Tibial nerve (tissue), 4 donors: ENCODE measurements at regions not wholly inside any gene's neighbourhood (a gene's known extent, or its start where the extent isn't known, plus 50 kb on each side); places are given as distances from the start of the nearest gene placed in this dataset.

Experiments used
- DNase-seq, 2 donors: peaks; one replicate each; pipeline ENCODE4 v3.0.0-alpha.2; 2019; ENCODE audit warnings: low spot score in 2 of 2
- H3K27ac ChIP-seq, 4 donors: fragments of 200-600 bp; sonication (generic) in 3 of 4; one replicate each; pipeline ENCODE4 v1.5.1; 2017 to 2019; ENCODE audit warnings: mild to moderate bottlenecking in 1 of 4
- H3K27me3 ChIP-seq, 2 donors: fragments of 200-600 bp; sonication (generic) in 1 of 2; one replicate each; pipeline versions ENCODE4 v1.5.1 to v1.6.0; 2017 to 2019
- H3K36me3 ChIP-seq, 3 donors: fragments of 200-600 bp; sonication (generic); one replicate each; pipeline ENCODE4 v1.5.1; 2018 to 2019
- H3K4me1 ChIP-seq, 4 donors: fragments of 200-600 bp; sonication (generic) in 3 of 4; one replicate each; pipeline ENCODE4 v1.5.1; 2017 to 2019
- H3K4me3 ChIP-seq, 4 donors: fragments of 200-600 bp; sonication (generic) in 3 of 4; one replicate each; pipeline ENCODE4 v1.5.1; 2017 to 2019; ENCODE audit warnings: mild to moderate bottlenecking in 1 of 4, moderate library complexity in 1 of 4
- H3K9me3 ChIP-seq, 4 donors: fragments of 200-600 bp; sonication (generic) in 3 of 4; one replicate each; pipeline ENCODE4 v1.5.1; 2017 to 2019
- CTCF ChIP-seq, 5 experiments: fragments of 200-600 bp in 3 of 5; fragments of 450-650 bp in 2 of 5; sonication (generic) in 3 of 5; IDR thresholded peaks; one replicate each; pipeline ENCODE4 v1.5.1; 2016 to 2019; ENCODE audit warnings: antibody characterized with exemption in 5 of 5, mild to moderate bottlenecking in 3 of 5, moderate library complexity in 2 of 5
- EP300 ChIP-seq, 2 donors: sonication (generic); formaldehyde crosslinking; IDR thresholded peaks; one replicate each; pipeline ENCODE4 v1.6.1; 2017; ENCODE audit warnings: antibody characterized with exemption in 2 of 2, mild to moderate bottlenecking in 1 of 2
- POLR2A ChIP-seq, 2 donors: fragments of 450-650 bp; IDR thresholded peaks; one replicate each; pipeline ENCODE4 v1.6.1; 2017; ENCODE audit warnings: antibody characterized with exemption in 2 of 2, mild to moderate bottlenecking in 2 of 2, moderate library complexity in 2 of 2
- WGBS, 2 donors: methylation state at CpG; one replicate each; pipeline ENCODE4 v1.1.5; 2018; 5-methylcytosine and 5-hydroxymethylcytosine counted together

DNA sequence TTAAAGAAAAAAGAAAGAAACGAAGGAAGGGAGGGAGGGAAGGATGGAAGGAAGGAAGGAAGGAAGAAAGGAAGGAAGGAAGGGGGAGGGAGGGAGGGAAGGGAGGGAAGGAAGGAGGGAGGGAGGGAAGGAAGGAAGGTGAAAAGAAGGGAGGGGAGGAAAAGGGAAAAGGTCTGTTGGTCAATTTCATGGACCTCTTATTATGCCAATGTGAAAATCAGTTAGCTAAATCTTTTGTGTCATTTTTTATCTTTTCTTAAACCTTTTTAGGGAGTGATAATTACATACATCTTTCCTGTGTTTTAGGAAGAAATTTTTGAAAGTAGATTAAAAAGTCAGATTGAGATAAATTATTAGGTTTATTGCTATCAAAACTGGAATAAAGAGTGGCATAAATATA lies 670.2 kb upstream of the CITED2 start:
- no peaks in the 10 kb centered on the region for H3K36me3 ChIP-seq
- peaks cover 0 to 5% (median 0%) of the 10 kb centered on the region in 4 donors for H3K4me1 ChIP-seq
- H3K27me3 ChIP-seq: no peaks in the 10 kb centered on the region
- H3K4me3 ChIP-seq: no peak overlapping the region
- no peak overlapping the region for H3K27ac ChIP-seq
- TF ChIP-seq CTCF (IDR thresholded peaks at IDR 0.05) (no peak), POLR2A (IDR thresholded peaks at IDR 0.05) (no peak), EP300 (IDR thresholded peaks at IDR 0.05) (no peak)
- 86 to 96% methylated on average over 1 of the region's 1 CpG for WGBS, 2 donors
- DNase-seq: no peak
- no peaks in the 10 kb centered on the region for H3K9me3 ChIP-seq

DNA sequence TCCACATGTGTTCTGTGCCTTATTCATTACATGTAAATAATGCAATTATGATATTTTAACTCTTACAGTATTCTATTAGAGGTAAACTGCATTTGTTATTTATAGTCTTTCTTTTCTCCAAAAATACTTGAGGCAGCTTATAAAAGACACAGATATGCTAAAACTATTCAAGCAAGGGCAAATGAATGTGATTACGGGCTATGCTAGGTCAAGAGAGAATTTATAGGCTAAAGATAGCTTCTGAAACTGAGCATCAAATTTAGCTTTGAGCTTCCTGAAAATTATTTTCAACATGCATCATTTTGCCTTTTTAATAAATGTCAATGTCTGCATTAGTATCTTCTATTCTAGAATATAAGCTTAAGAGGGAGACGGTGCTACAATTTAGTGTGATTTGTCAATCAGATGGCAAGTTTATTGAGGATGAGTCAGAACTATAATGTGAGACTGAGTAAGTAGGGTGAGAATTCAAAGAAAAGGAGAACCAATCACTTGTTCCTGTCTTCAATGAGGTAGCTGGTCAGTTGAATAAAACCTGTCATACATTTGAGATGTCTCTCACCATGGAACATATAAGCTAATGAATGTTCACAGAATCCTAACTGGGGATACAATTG lies 669.4 kb upstream of the CITED2 start:
- no peak for TF ChIP-seq POLR2A (IDR thresholded peaks at IDR 0.05)
- no peak for TF ChIP-seq EP300 (IDR thresholded peaks at IDR 0.05)
- no peak for TF ChIP-seq CTCF (IDR thresholded peaks at IDR 0.05)
- Histone ChIP-seq H3K27ac (no peak overlapping the region), H3K27me3 (no peaks in the 10 kb centered on the region), H3K4me3 (no peak overlapping the region), H3K4me1 (peaks cover 0 to 6% (median 0%) of the 10 kb centered on the region in 4 donors), H3K36me3 (no peaks in the 10 kb centered on the region), H3K9me3 (no peaks in the 10 kb centered on the region)
- DNase-seq: no peak
- 84 to 90% methylated on average over 2 of the region's 2 CpGs for WGBS, 2 donors

DNA sequence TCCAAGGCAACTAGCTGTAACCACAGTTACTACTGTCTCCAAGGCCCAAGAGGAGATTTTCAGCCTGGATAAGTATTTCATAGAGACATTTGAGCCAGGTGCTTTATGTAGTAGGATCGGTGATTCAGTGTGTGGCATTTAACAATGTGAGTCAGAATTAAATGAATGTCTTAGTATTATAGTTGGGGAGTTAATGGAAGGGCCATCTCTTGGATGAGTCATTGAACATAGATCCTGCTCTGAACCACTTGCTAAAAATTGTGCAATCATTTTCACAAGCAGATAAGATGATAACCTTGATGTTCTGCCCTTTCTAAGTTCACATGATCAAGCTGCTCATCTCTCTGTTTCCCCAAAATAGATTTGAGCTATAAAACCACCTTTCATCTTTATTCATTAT lies 668.9 kb upstream of the CITED2 start:
- Histone ChIP-seq H3K36me3 (no peaks in the 10 kb centered on the region), H3K27ac (no peak overlapping the region), H3K4me3 (no peak overlapping the region), H3K9me3 (no peaks in the 10 kb centered on the region), H3K27me3 (no peaks in the 10 kb centered on the region), H3K4me1 (peaks cover 0 to 6% (median 0%) of the 10 kb centered on the region in 4 donors)
- DNase-seq: no peak
- TF ChIP-seq EP300 (IDR thresholded peaks at IDR 0.05): no peak
- TF ChIP-seq CTCF (IDR thresholded peaks at IDR 0.05): no peak
- TF ChIP-seq POLR2A (IDR thresholded peaks at IDR 0.05): no peak
- 58 to 62% methylated on average over 1 of the region's 1 CpG for WGBS, 2 donors

DNA sequence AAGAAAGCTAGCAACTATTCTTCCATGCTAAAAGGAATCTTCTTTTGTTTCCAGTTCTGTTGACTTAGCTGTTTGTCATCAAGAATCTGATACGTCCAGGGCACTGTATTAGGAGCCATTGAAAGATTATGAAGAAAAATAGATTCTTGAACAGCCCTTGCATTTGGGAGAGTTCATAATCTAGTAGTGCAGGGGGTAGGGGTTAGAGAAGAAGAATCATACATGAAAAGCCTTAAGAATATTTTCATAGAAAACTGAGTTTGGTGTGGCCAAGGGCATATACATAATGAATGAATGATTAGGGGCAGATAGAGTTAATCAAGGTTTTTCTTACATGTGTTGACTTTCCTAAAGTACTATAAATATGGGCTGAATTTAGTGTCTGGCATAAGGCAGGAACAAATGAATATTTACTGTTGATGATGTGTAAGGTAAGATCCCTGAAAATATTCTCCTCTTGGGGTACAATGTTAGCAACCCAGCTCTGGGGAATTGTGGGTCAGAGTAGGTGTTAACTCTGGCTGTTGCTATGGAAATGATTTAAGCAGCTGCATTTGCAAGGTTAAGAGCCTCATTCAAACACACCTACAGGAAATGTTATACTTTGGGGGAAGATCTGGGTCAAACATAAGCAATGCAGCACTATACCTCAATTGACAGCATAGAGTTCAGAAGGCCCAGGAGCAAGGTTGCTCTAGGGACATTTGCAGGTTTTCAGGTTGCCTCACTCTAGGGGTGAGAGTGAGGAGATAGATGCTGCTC lies 667.3 kb upstream of the CITED2 start:
- peaks cover 0 to 6% (median 0%) of the 10 kb centered on the region in 4 donors for H3K4me1 ChIP-seq
- no peak for TF ChIP-seq POLR2A (IDR thresholded peaks at IDR 0.05)
- no peak for TF ChIP-seq EP300 (IDR thresholded peaks at IDR 0.05)
- no peak for TF ChIP-seq CTCF (IDR thresholded peaks at IDR 0.05)
- no peak overlapping the region for H3K4me3 ChIP-seq
- no peaks in the 10 kb centered on the region for H3K36me3 ChIP-seq
- DNase-seq: no peak
- peaks cover 0 to 5% (median under 1%) of the 10 kb centered on the region in 4 donors for H3K9me3 ChIP-seq
- WGBS, 2 donors: 57 to 68% methylated on average over 1 of the region's 1 CpG
- H3K27me3 ChIP-seq: no peaks in the 10 kb centered on the region
- no peak overlapping the region for H3K27ac ChIP-seq

DNA sequence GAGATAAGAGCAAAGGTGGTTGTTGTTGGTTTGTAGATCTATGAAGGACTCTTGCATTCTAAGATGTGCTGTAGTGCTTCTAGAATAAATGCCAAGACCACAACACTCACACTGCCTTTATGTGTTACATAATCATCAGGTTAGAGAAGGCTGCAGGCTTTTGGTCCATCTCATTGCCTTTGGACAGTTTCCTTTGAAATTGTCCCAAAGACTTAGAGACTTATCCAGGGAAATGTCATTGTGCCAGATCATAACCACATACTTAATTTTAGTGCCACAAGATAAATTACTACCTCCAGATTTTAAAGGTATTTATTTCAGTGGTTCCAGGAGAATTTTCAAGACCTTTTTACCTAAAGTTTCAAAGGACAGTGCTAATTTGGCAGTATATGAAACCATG lies 666.6 kb upstream of the CITED2 start:
- Histone ChIP-seq H3K36me3 (no peaks in the 10 kb centered on the region), H3K4me1 (peaks cover 0 to 6% (median 0%) of the 10 kb centered on the region in 4 donors), H3K27me3 (no peaks in the 10 kb centered on the region), H3K9me3 (peaks cover 0 to 12% (median 4%) of the 10 kb centered on the region in 4 donors), H3K4me3 (no peak overlapping the region), H3K27ac (no peak overlapping the region)
- TF ChIP-seq EP300 (IDR thresholded peaks at IDR 0.05) (no peak), POLR2A (IDR thresholded peaks at IDR 0.05) (no peak), CTCF (IDR thresholded peaks at IDR 0.05) (no peak)
- DNase-seq: no peak
